ES-I3 (cell line): ENCODE measurements at regions not wholly inside any gene's neighbourhood (a gene's known extent, or its start where the extent isn't known, plus 50 kb on each side); places are given as distances from the start of the nearest gene placed in this dataset.
"Not testable (repeated sequence)": the region's sequence is repeated elsewhere in the genome, so short reads cannot be mapped to it uniquely, and the experiment has no call there.

Experiments
- H3K36me3 ChIP-seq: 2 replicates; pipeline ENCODE4 v1.6.1; 2013; ENCODE audit warnings: mild to moderate bottlenecking, low read length, control low read depth, moderate library complexity; ENCODE audit not compliant: insufficient read depth
- H3K4me1 ChIP-seq: 2 replicates; pipeline ENCODE4 v1.6.1; 2013; ENCODE audit warnings: mild to moderate bottlenecking, control low read depth, low read length; ENCODE audit not compliant: insufficient read depth
- H3K9ac ChIP-seq: 2 replicates; pipeline ENCODE4 v1.6.1; 2013; ENCODE audit warnings: low read depth, mild to moderate bottlenecking, low read length, moderate library complexity
- H3K9me3 ChIP-seq: 2 replicates; pipeline ENCODE4 v1.6.1; 2013; ENCODE audit warnings: mild to moderate bottlenecking, low read length, moderate library complexity; ENCODE audit not compliant: control insufficient read depth, insufficient read depth

DNA sequence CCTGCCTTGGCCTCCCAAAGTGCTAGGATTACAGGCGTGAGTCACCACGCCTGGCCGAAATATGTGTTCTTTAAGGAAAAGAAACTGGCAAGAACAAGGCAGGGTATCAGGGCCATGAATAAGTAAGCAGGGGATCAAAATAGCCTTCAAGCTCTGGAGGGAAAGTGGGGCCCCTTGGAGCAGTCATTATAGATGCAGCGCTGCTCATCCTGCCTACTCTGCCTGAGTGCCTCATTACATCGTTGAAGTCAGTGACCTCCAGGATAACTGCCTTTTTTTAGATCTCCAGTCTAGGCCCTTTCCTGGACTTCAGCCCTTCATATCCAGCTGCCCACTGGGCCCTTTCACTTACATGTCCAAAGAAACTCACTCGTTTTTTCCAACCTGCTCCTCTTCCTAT lies 69.8 kb upstream of the PPM1B start:
- Histone ChIP-seq H3K4me1 (peaks cover 13% of the 10 kb centered on the region), H3K9me3 (no peaks in the 10 kb centered on the region), H3K36me3 (no peaks in the 10 kb centered on the region), H3K9ac (no peak overlapping the region)

DNA sequence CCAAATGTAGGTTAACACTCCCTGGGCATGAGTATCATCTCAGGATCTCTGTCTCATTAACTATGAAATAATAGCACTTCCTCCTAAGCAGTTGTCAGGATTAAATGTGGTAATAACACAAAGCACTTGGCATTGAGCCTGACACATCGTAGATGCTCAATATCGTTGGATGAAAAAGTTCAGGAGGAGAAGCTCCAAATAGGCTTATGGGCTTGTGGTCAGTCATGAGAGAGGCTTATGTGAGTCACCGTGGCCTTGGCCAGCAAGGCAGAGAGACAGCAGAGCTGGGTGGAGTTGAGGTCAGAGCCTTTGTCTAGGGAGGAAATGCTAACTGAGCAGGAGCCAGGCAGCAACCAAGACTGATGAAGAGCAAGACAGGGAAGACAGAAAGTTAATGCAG lies 68.3 kb upstream of the PPM1B start:
- Histone ChIP-seq H3K9me3 (no peaks in the 10 kb centered on the region), H3K36me3 (no peaks in the 10 kb centered on the region), H3K9ac (no peak overlapping the region), H3K4me1 (peaks cover 13% of the 10 kb centered on the region)

DNA sequence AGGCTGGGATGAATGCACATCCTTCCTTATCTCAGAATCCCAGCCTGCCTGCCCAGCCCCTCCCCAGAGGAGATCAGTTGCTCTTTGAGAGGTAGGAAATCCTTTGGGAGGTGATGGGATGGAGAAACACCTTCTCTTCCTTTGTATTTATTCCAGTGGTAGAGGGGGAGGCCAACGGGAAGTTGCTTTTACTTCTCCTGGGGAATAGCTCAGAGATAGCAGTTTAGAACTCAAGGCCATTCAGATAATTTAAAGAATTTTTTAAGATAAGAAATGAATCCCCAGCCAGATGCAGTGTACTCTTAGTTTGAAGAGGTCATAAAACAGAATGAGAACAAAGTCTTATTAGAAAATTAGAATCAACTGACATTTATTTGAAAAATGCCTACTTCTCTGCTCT lies 67.4 kb upstream of the PPM1B start:
- peaks cover 13% of the 10 kb centered on the region for H3K4me1 ChIP-seq
- no peak overlapping the region for H3K9ac ChIP-seq
- H3K36me3 ChIP-seq: no peaks in the 10 kb centered on the region
- no peaks in the 10 kb centered on the region for H3K9me3 ChIP-seq

DNA sequence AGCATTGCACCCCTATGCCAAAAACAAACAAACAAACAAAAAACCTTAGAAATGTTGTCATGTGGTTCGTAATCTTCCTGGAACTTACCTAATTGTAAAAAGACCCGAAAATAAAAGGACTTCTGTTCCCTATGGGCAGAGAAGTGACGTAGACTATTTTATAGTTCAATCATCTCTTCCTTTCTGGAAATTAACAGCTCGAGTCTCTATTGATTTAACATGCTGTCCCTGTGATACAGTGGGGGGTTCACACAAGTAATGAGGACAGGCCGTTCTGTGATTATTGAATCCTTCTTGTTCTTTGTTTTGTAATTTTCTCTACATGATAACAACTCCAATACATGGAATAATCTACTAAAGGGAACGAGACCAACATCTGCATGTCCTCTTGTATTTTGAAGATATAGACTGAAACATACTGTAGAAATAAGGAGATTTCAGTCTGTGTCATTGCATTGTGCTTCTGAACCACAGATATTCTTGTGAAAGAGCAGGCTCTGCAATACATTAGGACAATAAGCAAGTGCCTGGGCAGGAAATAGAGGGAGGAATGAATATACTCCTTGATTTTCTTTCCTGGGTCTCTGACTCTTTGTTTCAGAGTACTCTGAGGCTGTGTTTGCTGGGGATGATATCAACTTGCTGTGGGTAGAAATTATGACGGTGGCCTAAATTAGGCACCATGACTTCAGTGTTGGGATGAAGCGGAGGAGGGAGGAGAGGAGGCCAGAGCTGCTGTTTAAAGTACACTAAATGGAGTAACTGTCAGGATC lies 65.7 kb upstream of the PPM1B start:
- Histone ChIP-seq H3K9ac (no peak overlapping the region), H3K9me3 (no peaks in the 10 kb centered on the region), H3K4me1 (peaks cover 13% of the 10 kb centered on the region), H3K36me3 (no peaks in the 10 kb centered on the region)

DNA sequence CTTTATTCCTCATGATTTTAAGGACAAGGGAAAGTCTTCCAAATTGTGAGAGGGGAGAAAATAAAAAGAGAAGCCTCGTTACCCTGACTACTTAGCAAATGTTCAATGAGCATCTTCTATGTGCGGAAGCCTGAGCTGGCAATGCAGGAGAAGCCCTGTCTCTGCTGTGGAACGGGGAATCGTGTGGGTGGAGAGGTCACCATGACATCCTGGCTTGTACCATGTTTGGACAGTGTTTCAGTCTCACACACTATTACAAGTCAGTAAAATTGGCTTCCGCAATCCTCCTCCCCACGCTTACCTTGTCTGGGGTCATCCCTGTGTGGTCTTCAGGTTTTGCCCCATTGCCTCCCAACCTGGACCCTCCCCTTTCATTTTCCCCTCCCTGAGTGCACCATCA lies 65.0 kb upstream of the PPM1B start:
- no peaks in the 10 kb centered on the region for H3K36me3 ChIP-seq
- no peak overlapping the region for H3K9ac ChIP-seq
- no peaks in the 10 kb centered on the region for H3K9me3 ChIP-seq

DNA sequence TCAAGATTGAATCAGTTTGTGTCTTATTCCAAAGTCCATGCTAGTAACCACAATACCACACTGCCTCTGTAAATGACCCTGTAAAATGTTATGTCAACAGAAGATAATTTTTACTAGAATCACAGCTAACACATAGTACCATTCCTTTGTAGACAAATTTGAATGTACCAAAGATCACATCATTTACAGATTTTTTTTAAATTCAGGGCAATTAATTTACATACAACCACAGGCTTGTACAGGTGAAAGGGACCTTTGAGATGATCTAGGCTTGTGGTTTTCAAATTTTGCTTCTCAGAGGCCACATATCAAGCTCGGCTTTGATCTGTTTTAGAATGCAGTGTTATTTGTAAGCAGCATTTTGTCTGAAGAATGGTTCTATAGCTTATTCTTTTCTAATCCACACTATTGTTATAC lies 63.8 kb upstream of the PPM1B start:
- Histone ChIP-seq H3K4me1 (peaks cover 13% of the 10 kb centered on the region; the same call in 1 of the 2 replicates), H3K9me3 (no peaks in the 10 kb centered on the region), H3K9ac (no peak overlapping the region), H3K36me3 (no peaks in the 10 kb centered on the region)

More for the DNA sequence above, 65.0 kb upstream of the PPM1B start:
- H3K4me1 ChIP-seq: peaks cover 13% of the 10 kb centered on the region; the same call in 1 of the 2 replicates

DNA sequence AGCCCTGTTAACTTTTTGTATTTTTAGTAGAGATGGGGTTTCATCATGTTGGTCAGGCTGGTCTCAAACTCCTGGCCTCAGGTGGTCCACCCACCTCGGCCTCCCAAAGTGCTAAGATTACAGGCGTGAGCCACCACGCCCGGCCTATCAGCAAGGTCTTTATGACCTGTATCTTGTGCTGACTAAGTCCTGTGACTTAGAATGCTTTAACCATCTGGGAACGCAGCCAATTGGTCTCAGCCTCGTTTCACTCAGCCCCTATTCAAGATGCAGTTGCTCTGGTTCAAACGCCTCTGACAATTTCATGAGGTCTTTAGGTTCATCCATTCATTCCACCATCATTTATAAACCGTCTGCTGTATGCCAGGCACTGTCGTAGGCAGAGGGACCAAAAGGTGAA lies 62.2 kb upstream of the PPM1B start:
- not testable (repeated sequence) for H3K36me3 ChIP-seq, H3K9me3 ChIP-seq, H3K9ac ChIP-seq
- H3K4me1 ChIP-seq: peaks cover 13% of the 10 kb centered on the region; the same call in 1 of the 2 replicates

DNA sequence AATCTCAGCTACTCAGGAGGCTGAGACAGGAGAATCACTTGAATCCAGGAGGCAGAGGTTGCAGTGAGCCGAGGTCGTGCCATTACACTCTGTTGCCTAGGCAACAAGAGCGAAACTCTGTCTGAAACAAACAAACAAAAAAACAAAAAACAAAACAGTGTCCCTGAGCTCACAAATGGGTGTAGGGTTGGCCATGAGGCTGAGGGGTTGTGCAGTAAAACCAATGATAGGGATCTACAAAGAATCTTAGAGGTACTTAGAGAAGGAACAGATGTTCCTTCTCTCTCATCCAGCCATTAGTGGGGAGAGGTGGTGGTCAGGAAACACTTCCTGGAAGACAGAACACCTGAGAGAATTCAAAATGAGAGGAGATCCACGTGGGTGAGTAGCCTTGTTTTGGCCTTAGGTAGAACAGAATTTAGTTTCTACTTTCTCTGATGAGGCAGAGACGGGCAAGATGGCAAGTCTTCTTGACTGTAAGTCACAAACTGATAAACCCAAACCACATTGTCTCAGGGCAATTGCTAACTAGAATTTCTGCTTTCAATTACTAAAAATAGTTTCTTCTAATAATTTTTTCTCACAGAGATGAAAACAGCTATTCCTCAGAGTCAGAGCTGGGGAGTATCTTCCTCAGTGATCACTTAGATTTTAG lies 61.5 kb upstream of the PPM1B start:
- no peaks in the 10 kb centered on the region for H3K9me3 ChIP-seq
- no peak overlapping the region for H3K9ac ChIP-seq
- peaks cover 13% of the 10 kb centered on the region; the same call in 1 of the 2 replicates for H3K4me1 ChIP-seq
- no peaks in the 10 kb centered on the region for H3K36me3 ChIP-seq

DNA sequence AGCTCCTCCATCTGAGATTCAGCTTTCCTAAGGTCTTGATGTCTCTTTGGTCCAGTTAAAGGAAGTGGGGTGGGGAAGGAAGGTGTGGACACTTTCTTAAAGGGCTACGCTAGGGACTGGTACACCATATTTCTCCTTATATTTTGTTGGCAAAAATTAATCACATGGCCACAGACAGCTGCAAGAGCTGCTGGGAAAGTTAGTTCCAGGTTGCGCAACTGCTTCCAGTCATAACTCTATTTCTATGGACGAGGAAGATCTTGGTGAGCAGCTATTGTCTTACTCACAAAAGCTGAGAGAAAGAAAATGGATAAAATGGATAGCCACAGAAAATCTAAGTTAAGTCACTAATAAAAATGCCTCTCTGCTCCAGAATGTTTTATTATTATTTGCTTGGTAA lies 60.7 kb upstream of the PPM1B start:
- H3K4me1 ChIP-seq: peaks cover 9% of the 10 kb centered on the region; the same call in 1 of the 2 replicates
- no peaks in the 10 kb centered on the region for H3K36me3 ChIP-seq
- H3K9me3 ChIP-seq: no peaks in the 10 kb centered on the region
- H3K9ac ChIP-seq: no peak overlapping the region

DNA sequence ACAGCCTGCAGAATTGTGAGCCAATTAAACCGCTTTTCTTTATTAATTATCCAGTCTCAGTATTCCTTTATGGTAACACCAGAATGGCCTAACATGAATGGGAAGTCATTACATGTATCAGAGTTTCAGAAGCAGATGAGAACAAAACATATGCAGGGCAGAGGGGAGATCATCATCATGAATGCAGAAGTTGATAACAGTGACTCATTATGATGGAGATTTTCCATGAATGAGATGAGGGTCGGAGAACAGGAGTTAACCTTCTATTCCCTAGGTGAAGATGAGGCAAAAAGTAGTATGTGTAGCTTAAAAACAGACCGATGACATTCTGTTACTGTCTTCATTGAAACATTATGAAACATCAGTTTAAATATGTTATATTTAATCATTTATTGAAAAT lies 59.5 kb upstream of the PPM1B start:
- no peaks in the 10 kb centered on the region for H3K4me1 ChIP-seq
- H3K36me3 ChIP-seq: no peaks in the 10 kb centered on the region
- H3K9me3 ChIP-seq: no peaks in the 10 kb centered on the region
- H3K9ac ChIP-seq: no peak overlapping the region

DNA sequence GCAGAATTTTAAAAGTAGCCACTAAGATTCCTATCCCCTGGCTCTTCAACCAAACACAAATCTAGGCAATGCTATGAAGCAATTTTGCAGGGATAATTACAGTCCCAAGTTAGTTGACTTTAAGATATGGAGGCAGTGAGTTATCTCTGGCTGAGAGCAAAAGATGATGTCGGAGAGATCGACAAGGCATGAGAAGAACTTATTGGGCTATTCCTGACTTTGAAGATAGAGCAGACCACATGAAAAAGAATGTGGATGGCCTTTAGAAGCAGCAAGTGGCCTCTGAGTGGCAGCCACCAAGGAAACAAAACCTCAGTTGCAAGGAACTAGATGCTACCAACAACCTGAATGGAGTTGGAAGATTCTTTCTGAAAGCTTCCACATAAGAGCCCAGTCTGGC lies 58.2 kb upstream of the PPM1B start:
- Histone ChIP-seq H3K4me1 (no peaks in the 10 kb centered on the region), H3K9ac (no peak overlapping the region), H3K9me3 (no peaks in the 10 kb centered on the region), H3K36me3 (no peaks in the 10 kb centered on the region)

DNA sequence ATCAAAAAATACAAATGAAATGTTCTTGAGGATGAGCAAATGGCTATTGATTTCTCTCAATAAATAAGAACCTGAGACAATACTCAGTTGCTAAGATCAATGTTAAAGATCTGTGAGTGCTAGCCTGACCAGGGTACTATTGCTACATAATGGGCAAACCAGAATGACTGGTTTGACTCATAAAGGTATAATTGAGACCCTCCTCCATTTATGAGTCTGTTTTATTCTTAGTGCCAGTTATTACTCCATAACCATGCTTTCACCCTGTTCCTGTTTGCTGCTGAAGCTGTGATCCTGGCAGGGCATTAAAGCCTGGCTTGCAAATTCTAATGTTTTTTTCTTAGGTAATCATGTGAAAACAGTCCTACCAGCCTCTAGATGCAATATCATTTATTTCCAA lies 56.6 kb upstream of the PPM1B start:
- Histone ChIP-seq H3K9me3 (no peaks in the 10 kb centered on the region), H3K9ac (no peak overlapping the region), H3K4me1 (no peaks in the 10 kb centered on the region), H3K36me3 (no peaks in the 10 kb centered on the region)

DNA sequence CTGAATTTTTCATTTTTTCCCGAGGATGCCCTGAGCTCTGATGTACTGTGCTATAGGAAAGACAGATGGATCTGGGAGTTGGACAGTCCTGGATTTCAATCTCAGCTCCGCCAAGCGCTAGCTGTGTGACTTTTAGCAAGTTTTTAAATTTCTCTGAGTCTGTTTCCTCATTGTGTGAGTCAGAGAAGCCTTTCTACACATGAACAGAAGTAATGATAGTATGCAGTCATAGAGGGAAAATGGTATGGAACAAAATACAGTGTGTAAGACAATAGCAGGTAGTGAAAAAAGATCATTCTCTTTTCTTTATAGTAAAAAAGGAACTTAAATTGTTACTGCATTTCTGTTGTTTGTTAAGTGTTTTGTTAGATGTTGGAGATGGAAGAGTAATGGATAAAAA lies 52.4 kb upstream of the PPM1B start:
- Histone ChIP-seq H3K9ac (no peak overlapping the region), H3K9me3 (no peaks in the 10 kb centered on the region), H3K4me1 (no peaks in the 10 kb centered on the region), H3K36me3 (no peaks in the 10 kb centered on the region)

DNA sequence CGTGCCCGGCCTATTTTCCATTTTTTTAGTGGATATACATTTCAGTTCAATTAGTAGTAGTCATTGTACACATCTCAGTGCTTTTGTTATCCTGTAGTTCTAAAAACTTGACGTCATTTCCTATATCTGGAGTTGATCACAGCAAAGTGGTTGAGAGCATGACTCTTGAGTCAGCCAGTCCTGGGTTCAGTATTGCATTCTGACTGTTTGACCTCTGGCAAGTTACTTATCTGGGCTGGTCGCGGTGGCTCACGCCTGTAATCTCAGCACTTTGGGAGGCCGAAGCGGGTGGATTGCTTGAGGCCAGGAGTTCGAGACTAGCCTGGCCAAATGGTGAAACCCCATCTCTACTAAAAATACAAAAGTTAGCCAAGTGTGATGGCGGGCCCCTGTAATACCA lies 50.4 kb upstream of the PPM1B start:
- no peaks in the 10 kb centered on the region for H3K36me3 ChIP-seq
- H3K9me3 ChIP-seq: no peaks in the 10 kb centered on the region
- H3K9ac ChIP-seq: no peak overlapping the region
- H3K4me1 ChIP-seq: no peaks in the 10 kb centered on the region
